H1 (cell line): ENCODE measurements at regions not wholly inside any gene's neighbourhood (a gene's known extent, or its start where the extent isn't known, plus 50 kb on each side); places are given as distances from the start of the nearest gene placed in this dataset.
A peak's percentile ranks its signal among the peaks of the same experiment; 100 is the strongest.
"Not testable (repeated sequence)": the region's sequence is repeated elsewhere in the genome, so short reads cannot be mapped to it uniquely, and the experiment has no call there.

ENCODE experiments used
- CTCF ChIA-PET: fragments of 300-600 bp; sonication (Branson Sonifier 250); formaldehyde crosslinking; loops from one replicate; lab custom pipeline; 2021; ENCODE audit not compliant: partially characterized antibody; lab: Charles Lee
- POLR2A ChIA-PET: fragments of 300-600 bp; sonication (Branson Sonifier 250); formaldehyde crosslinking; loops from one replicate; lab custom pipeline; 2021; ENCODE audit warnings: inconsistent platforms; ENCODE audit not compliant: partially characterized antibody; lab: Charles Lee
- DNase-seq, 2 experiments: peaks; one replicate each; pipeline versions ENCODE4 v3.0.0 to v3.0.0-alpha.2; 2010 to 2022; ENCODE audit warnings: low spot score in 2 of 2, low read depth in 1 of 2, mixed read lengths in 1 of 2
- FAIRE-seq: peaks from 2 replicates; lab custom pipeline; 2011; peaks lifted over from hg19 to GRCh38; lab: Jason Lieb, UNC
- H2AFZ ChIP-seq: 2 replicates; pipeline ENCODE4 v1.8.1; 2012; ENCODE audit warnings: low read length, inconsistent platforms
- H2AK5ac ChIP-seq: 2 replicates; pipeline ENCODE4 v1.6.1; 2013; ENCODE audit warnings: low read depth, low read length
- H2BK120ac ChIP-seq: replicated peaks from 2 replicates; pipeline ENCODE3; 2013; ENCODE audit warnings: low read depth, low read length, inconsistent platforms
- H2BK12ac ChIP-seq: 2 replicates; pipeline ENCODE4 v1.6.1; 2013; ENCODE audit warnings: low read depth, low read length
- H2BK15ac ChIP-seq: 2 replicates; pipeline ENCODE4 v1.6.1; 2013; ENCODE audit warnings: low read length
- H2BK20ac ChIP-seq: 2 replicates; pipeline ENCODE4 v1.6.1; 2013; ENCODE audit warnings: low read length
- H2BK5ac ChIP-seq: 2 replicates; pipeline ENCODE4 v1.6.1; 2013; ENCODE audit warnings: low read depth, low read length
- H3K14ac ChIP-seq: 2 replicates; pipeline ENCODE4 v1.6.1; 2013; ENCODE audit warnings: inconsistent platforms; ENCODE audit not compliant: insufficient read length
- H3K18ac ChIP-seq: 2 replicates; pipeline ENCODE4 v1.6.1; 2013; ENCODE audit warnings: low read length; ENCODE audit errors: extremely low read depth
- H3K23ac ChIP-seq: 2 replicates; pipeline ENCODE4 v1.6.1; 2013; ENCODE audit warnings: inconsistent platforms; ENCODE audit not compliant: insufficient read length
- H3K23me2 ChIP-seq: 2 replicates; pipeline ENCODE4 v1.6.1; 2013; ENCODE audit warnings: low read depth, low read length
- H3K27ac ChIP-seq: 2 replicates; pipeline ENCODE4 v1.6.1; 2011; ENCODE audit warnings: low read depth, low read length, inconsistent platforms
- H3K27me3 ChIP-seq, 4 experiments: replicated peaks in 1 of 4; 1 replicate in 1 of 4; 2 replicates in 3 of 4; pipeline versions ENCODE4 v1.6.1 to v1.8.1; 2011 to 2013; ENCODE audit warnings: low read length in 3 of 4, mild to moderate bottlenecking in 3 of 4, inconsistent platforms in 2 of 4, mixed read lengths in 2 of 4, moderate library complexity in 1 of 4; ENCODE audit not compliant: control insufficient read depth in 3 of 4, insufficient read depth in 3 of 4; ENCODE audit errors: extremely low read depth in 1 of 4
- H3K36me3 ChIP-seq, 4 experiments: 2 replicates each; pipeline versions ENCODE4 v1.6.1 to v1.8.1; 2011 to 2013; ENCODE audit warnings: mild to moderate bottlenecking in 4 of 4, low read length in 3 of 4, moderate library complexity in 2 of 4, control low read depth in 1 of 4, inconsistent platforms in 1 of 4; ENCODE audit not compliant: insufficient read depth in 4 of 4, control insufficient read depth in 2 of 4
- H3K4ac ChIP-seq: replicated peaks from 2 replicates; pipeline ENCODE3; 2013; ENCODE audit warnings: low read length, low read depth, mixed read lengths, inconsistent platforms; ENCODE audit not compliant: insufficient read length
- H3K4me1 ChIP-seq, 4 experiments: replicated peaks in 1 of 4; 1 replicate in 1 of 4; 2 replicates in 3 of 4; pipeline versions ENCODE4 v1.6.1 to v1.8.1; 2011 to 2013; ENCODE audit warnings: low read length in 3 of 4, inconsistent platforms in 2 of 4, mixed read lengths in 1 of 4; ENCODE audit not compliant: insufficient read depth in 4 of 4, control insufficient read depth in 3 of 4
- H3K4me2 ChIP-seq, 2 experiments: 2 replicates each; pipeline versions ENCODE4 v1.6.1 to v1.8.1; 2011 to 2013; ENCODE audit warnings: low read depth in 2 of 2, low read length in 2 of 2, control low read depth in 1 of 2, inconsistent platforms in 1 of 2, mild to moderate bottlenecking in 1 of 2; ENCODE audit not compliant: insufficient read depth in 1 of 2
- H3K4me3 ChIP-seq, 4 experiments: fragments of 200-600, 300-600 bp in 1 of 4; sonication (generic), shearing (Covaris generic), sonication (Bioruptor Twin) in 1 of 4; 2 replicates each; pipeline versions ENCODE4 v1.5.1 to v1.8.1; 2011 to 2016; ENCODE audit warnings: low read length in 4 of 4, low read depth in 3 of 4, control low read depth in 2 of 4, inconsistent platforms in 2 of 4, mild to moderate bottlenecking in 2 of 4, mixed read lengths in 1 of 4, moderate library complexity in 1 of 4; ENCODE audit not compliant: insufficient read depth in 2 of 4; ENCODE audit errors: extremely low read depth in 1 of 4
- H3K56ac ChIP-seq: replicated peaks from 2 replicates; pipeline ENCODE3; 2013; ENCODE audit warnings: low read depth, mild to moderate bottlenecking, mixed read lengths, low read length, inconsistent platforms; ENCODE audit not compliant: insufficient read length
- H3K79me1 ChIP-seq: 2 replicates; pipeline ENCODE4 v1.6.1; 2013; ENCODE audit warnings: low read depth, low read length, control low read depth
- H3K79me2 ChIP-seq, 2 experiments: 2 replicates each; pipeline versions ENCODE4 v1.6.1 to v1.8.1; 2012 to 2013; ENCODE audit warnings: low read length in 2 of 2, mild to moderate bottlenecking in 2 of 2, inconsistent platforms in 1 of 2; ENCODE audit not compliant: insufficient read depth in 2 of 2, control insufficient read depth in 1 of 2
- H3K9ac ChIP-seq, 4 experiments: replicated peaks in 1 of 4; 1 replicate in 1 of 4; 2 replicates in 3 of 4; pipeline versions ENCODE4 v1.6.1 to v1.8.1; 2011 to 2013; ENCODE audit warnings: low read depth in 3 of 4, low read length in 3 of 4, control low read depth in 2 of 4, mild to moderate bottlenecking in 2 of 4, moderate library complexity in 2 of 4, inconsistent platforms in 1 of 4; ENCODE audit errors: extremely low read depth in 1 of 4
- H3K9me3 ChIP-seq, 2 experiments: 2 replicates each; pipeline versions ENCODE4 v1.6.1 to v1.8.1; 2012 to 2013; ENCODE audit warnings: mild to moderate bottlenecking in 2 of 2, moderate library complexity in 2 of 2, control low read depth in 1 of 2, inconsistent platforms in 1 of 2, low read depth in 1 of 2, low read length in 1 of 2, mixed read lengths in 1 of 2; ENCODE audit not compliant: insufficient read depth in 2 of 2
- H4K20me1 ChIP-seq, 2 experiments: replicated peaks in 1 of 2; 2 replicates each; pipeline versions ENCODE3 to v1.8.1; 2011 to 2013; ENCODE audit warnings: inconsistent platforms in 2 of 2, low read length in 2 of 2, mild to moderate bottlenecking in 1 of 2; ENCODE audit not compliant: insufficient read depth in 2 of 2, control insufficient read depth in 1 of 2
- H4K5ac ChIP-seq: 2 replicates; pipeline ENCODE4 v1.6.1; 2013; ENCODE audit warnings: low read length, low read depth, mixed read lengths, inconsistent platforms; ENCODE audit not compliant: insufficient read length
- H4K8ac ChIP-seq: 2 replicates; pipeline ENCODE4 v1.8.0; 2013; ENCODE audit warnings: mild to moderate bottlenecking, moderate library complexity, low read length, inconsistent platforms; ENCODE audit not compliant: insufficient read depth; ENCODE audit errors: extremely low read depth
- H4K91ac ChIP-seq: replicated peaks from 2 replicates; pipeline ENCODE3; 2013; ENCODE audit warnings: low read length, mixed read lengths, inconsistent platforms; ENCODE audit not compliant: insufficient read length
- TCF12 ChIP-seq: IDR thresholded peaks from 2 replicates; pipeline ENCODE4 v1.6.1; 2011; ENCODE audit warnings: low read depth, mild to moderate bottlenecking, low read length
- WGBS, 2 experiments: shearing (Covaris generic) in 1 of 2; methylation state at CpG; one replicate each; pipeline versions ENCODE4 v1.1.6 to v1.1.7; 2013 to 2015; ENCODE audit warnings: low lambda C conversion rate in 2 of 2, mixed read lengths in 2 of 2, inconsistent platforms in 1 of 2, low coverage in 1 of 2, missing lambda C conversion rate in 1 of 2; ENCODE audit not compliant: insufficient replicate concordance in 2 of 2, insufficient coverage in 1 of 2, insufficient read length in 1 of 2; ENCODE audit errors: extremely low coverage in 1 of 2, missing lambda C conversion rate in 1 of 2; 5-methylcytosine and 5-hydroxymethylcytosine counted together

- Histone ChIP-seq H3K4me2 (peak overlapping the region in 1 of 2 experiments; percentile 37; a peak in 1 of 4 replicates), H4K5ac (peak overlapping the region; percentile 91), H2BK5ac (peak overlapping the region; percentile 96; the same call in 1 of the 2 replicates)
- not testable (repeated sequence) for H4K8ac ChIP-seq, H3K27ac ChIP-seq, H3K9me3 ChIP-seq
- peak; percentile 48; the same call in 1 of the 2 replicates for TF ChIP-seq TCF12
- TF ChIP-seq, all 59 proteins: peak for 1; not testable (repeated sequence) for 58
- H3K27me3 ChIP-seq, H3K14ac ChIP-seq, H3K79me1 ChIP-seq, H3K4ac ChIP-seq, H2BK120ac ChIP-seq, H4K91ac ChIP-seq, H3K23ac ChIP-seq, H2BK20ac ChIP-seq, H2BK15ac ChIP-seq, H3K4me1 ChIP-seq, H3K9ac ChIP-seq, H2AFZ ChIP-seq, FAIRE-seq, H2BK12ac ChIP-seq, H3K56ac ChIP-seq, POLR2A ChIA-PET, H3K23me2 ChIP-seq, H3K18ac ChIP-seq, H2AK5ac ChIP-seq, H3K36me3 ChIP-seq, H3K79me2 ChIP-seq, H3K4me3 ChIP-seq, H4K20me1 ChIP-seq: not testable (repeated sequence)
- WGBS, 2 experiments, result 19% methylated on average over 3 of the region's 4 CpGs; no CpG with 5 or more reads in 1 of the 2 experiments
- CTCF ChIA-PET, result interaction anchor here (0.6 kb wide), 1 partner anchor 100 kb away, joined by 4 read pairs; no protein-coding TSS in a partner anchor
- peak in 1 of 2 experiments; percentile 41 for DNase-seq
Observed at GRCh38 chr10:53358978-53359377, 586.4 kb upstream of the MBL2 start.
